Neural cell (in vitro differentiated cells): ENCODE measurements at regions not wholly inside any gene's neighbourhood (a gene's known extent, or its start where the extent isn't known, plus 50 kb on each side); places are given as distances from the start of the nearest gene placed in this dataset.
"Not testable (repeated sequence)": the region's sequence is repeated elsewhere in the genome, so short reads cannot be mapped to it uniquely, and the experiment has no call there.

Experiments used
- EP300 ChIP-seq: fragments of 450-650 bp; conservative IDR thresholded peaks from 2 replicates; pipeline ENCODE4 v1.6.1; 2014; ENCODE audit warnings: antibody characterized with exemption, mild to moderate bottlenecking, moderate library complexity; ENCODE audit not compliant: poor library complexity, severe bottlenecking
- EZH2 ChIP-seq: fragments of 200-600, 300-800 bp; shearing (Covaris generic), sonication (generic); IDR thresholded peaks from 2 replicates; pipeline ENCODE4 v1.6.1; 2014; ENCODE audit warnings: antibody characterized with exemption, low read length, borderline replicate concordance, mild to moderate bottlenecking; ENCODE audit not compliant: insufficient read depth, poor library complexity, severe bottlenecking
- MXI1 ChIP-seq: fragments of 450-650 bp; conservative IDR thresholded peaks from 2 replicates; pipeline ENCODE4 v1.6.1; 2014; ENCODE audit warnings: antibody characterized with exemption, mild to moderate bottlenecking; ENCODE audit not compliant: poor library complexity, severe bottlenecking
- POLR2AphosphoS5 ChIP-seq: IDR thresholded peaks from 2 replicates; pipeline ENCODE4 v1.6.1; 2012
- RAD21 ChIP-seq: fragments of 450-650 bp; conservative IDR thresholded peaks from 2 replicates; pipeline ENCODE4 v1.6.1; 2014; ENCODE audit warnings: antibody characterized with exemption, mild to moderate bottlenecking, moderate library complexity
- TAF1 ChIP-seq: IDR thresholded peaks from 2 replicates; pipeline ENCODE4 v1.6.1; 2012; ENCODE audit warnings: low read depth
- TF ChIP-seq, protein P1 (sequence below): fragments of 450-650 bp; IDR thresholded peaks from 2 replicates; pipeline ENCODE4 v1.5.1; 2014; ENCODE audit warnings: antibody characterized with exemption, mild to moderate bottlenecking, moderate library complexity; ENCODE audit not compliant: poor library complexity, severe bottlenecking
- TF ChIP-seq, protein P2 (sequence below): IDR thresholded peaks from 2 replicates; pipeline ENCODE4 v1.6.1; 2012; ENCODE audit warnings: borderline replicate concordance

DNA sequence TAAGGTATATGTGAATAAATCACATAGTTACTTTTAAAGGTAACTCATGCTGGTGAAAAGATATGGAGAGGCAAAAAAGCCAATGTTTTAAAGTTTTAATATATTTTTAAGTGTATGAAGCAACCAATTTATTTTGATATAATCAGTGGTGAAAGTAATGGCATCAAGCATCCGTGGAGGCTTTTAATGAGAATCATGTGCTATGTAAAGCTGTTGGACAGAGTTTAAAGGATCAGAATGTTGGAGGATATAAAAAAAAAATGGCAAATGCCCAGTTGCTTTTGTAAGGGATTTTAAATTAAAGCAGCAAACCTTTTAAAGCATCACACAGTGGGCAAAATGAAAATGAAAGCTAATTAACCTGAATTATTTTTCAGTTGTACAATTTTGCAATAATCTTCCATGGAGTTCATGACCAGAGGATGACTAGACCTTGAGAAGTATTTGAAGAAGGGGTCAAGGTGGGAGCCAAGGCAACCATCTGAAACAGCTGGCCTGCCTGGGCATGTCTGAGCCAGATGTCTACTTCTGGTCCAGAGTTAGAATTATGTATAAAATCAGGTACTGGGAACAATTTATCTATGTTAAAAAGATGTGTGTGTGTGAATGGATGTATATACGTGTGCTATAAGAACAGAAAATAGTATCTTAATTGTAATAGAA is 1007.9 kb downstream of the LTN1 start:
- TF ChIP-seq, protein P1, sequence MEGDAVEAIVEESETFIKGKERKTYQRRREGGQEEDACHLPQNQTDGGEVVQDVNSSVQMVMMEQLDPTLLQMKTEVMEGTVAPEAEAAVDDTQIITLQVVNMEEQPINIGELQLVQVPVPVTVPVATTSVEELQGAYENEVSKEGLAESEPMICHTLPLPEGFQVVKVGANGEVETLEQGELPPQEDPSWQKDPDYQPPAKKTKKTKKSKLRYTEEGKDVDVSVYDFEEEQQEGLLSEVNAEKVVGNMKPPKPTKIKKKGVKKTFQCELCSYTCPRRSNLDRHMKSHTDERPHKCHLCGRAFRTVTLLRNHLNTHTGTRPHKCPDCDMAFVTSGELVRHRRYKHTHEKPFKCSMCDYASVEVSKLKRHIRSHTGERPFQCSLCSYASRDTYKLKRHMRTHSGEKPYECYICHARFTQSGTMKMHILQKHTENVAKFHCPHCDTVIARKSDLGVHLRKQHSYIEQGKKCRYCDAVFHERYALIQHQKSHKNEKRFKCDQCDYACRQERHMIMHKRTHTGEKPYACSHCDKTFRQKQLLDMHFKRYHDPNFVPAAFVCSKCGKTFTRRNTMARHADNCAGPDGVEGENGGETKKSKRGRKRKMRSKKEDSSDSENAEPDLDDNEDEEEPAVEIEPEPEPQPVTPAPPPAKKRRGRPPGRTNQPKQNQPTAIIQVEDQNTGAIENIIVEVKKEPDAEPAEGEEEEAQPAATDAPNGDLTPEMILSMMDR: not testable (repeated sequence)
- not testable (repeated sequence) for TF ChIP-seq POLR2AphosphoS5, EP300, RAD21, MXI1, EZH2, TAF1
- TF ChIP-seq, protein P2, sequence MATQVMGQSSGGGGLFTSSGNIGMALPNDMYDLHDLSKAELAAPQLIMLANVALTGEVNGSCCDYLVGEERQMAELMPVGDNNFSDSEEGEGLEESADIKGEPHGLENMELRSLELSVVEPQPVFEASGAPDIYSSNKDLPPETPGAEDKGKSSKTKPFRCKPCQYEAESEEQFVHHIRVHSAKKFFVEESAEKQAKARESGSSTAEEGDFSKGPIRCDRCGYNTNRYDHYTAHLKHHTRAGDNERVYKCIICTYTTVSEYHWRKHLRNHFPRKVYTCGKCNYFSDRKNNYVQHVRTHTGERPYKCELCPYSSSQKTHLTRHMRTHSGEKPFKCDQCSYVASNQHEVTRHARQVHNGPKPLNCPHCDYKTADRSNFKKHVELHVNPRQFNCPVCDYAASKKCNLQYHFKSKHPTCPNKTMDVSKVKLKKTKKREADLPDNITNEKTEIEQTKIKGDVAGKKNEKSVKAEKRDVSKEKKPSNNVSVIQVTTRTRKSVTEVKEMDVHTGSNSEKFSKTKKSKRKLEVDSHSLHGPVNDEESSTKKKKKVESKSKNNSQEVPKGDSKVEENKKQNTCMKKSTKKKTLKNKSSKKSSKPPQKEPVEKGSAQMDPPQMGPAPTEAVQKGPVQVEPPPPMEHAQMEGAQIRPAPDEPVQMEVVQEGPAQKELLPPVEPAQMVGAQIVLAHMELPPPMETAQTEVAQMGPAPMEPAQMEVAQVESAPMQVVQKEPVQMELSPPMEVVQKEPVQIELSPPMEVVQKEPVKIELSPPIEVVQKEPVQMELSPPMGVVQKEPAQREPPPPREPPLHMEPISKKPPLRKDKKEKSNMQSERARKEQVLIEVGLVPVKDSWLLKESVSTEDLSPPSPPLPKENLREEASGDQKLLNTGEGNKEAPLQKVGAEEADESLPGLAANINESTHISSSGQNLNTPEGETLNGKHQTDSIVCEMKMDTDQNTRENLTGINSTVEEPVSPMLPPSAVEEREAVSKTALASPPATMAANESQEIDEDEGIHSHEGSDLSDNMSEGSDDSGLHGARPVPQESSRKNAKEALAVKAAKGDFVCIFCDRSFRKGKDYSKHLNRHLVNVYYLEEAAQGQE: not testable (repeated sequence)
